ENCODE measurements at regions not wholly inside any gene's neighbourhood (a gene's known extent, or its start where the extent isn't known, plus 50 kb on each side); places are given as distances from the start of the nearest gene placed in this dataset.

- intact Hi-C loops (cut with micrococcal nuclease): no loop called here
- no peak overlapping the region for H3K27ac ChIP-seq (ENCODE audit: low read length)
- no peaks in the 10 kb centered on the region for H3K36me3 Mint-ChIP-seq
- no peaks in the 10 kb centered on the region for H3K27me3 Mint-ChIP-seq (ENCODE audit: low read depth in 2 of 2)
- H3K4me1 ChIP-seq (ENCODE audit: control insufficient read depth, insufficient read depth, low read length): no peaks in the 10 kb centered on the region
- 89% methylated on average over 3 of the region's 3 CpGs for whole genome bisulfite sequencing (ENCODE audit: insufficient coverage)
- ATAC-seq: no peak
- H3K4me1 Mint-ChIP-seq: no peaks in the 10 kb centered on the region
- peaks cover 2% of the 10 kb centered on the region for H3K27me3 ChIP-seq (ENCODE audit: control insufficient read depth, insufficient read depth, low read length)
- no peaks in the 10 kb centered on the region for H3K9me3 Mint-ChIP-seq
- no peak overlapping the region for H3K4me3 ChIP-seq (ENCODE audit: low read length)
- DNase-seq: no peak
- no peak overlapping the region for H3K27ac Mint-ChIP-seq
- no peak overlapping the region for H3K4me3 Mint-ChIP-seq
- H3K36me3 ChIP-seq (ENCODE audit: control insufficient read depth, insufficient read depth, low read length): no peaks in the 10 kb centered on the region
- H3K9me3 ChIP-seq (ENCODE audit: control insufficient read depth, insufficient read depth, low read length): no peaks in the 10 kb centered on the region
- TF ChIP-seq CTCF (IDR thresholded peaks at IDR 0.05): no peak
These were observed 133.5 kb upstream of the UBE2E3 start for GRCh38 chr2:180846756-180847472.

GRCh38 chr2:180842461-180842860 is 137.9 kb upstream of the UBE2E3 start:
- Mint-ChIP-seq H3K4me3 (no peak overlapping the region), H3K36me3 (no peaks in the 10 kb centered on the region), H3K4me1 (no peaks in the 10 kb centered on the region), H3K27ac (no peak overlapping the region), H3K27me3 (ENCODE audit: low read depth in 2 of 2) (peaks cover 0 to 4% of the 10 kb centered on the region in 2 donors), H3K9me3 (peaks cover 4% of the 10 kb centered on the region in 2 donors)
- 75% methylated on average over 3 of the region's 3 CpGs for WGBS (ENCODE audit: insufficient coverage)
- intact Hi-C loops (cut with micrococcal nuclease): no loop called here
- Histone ChIP-seq H3K36me3 (ENCODE audit: control insufficient read depth, insufficient read depth, low read length) (no peaks in the 10 kb centered on the region), H3K4me1 (ENCODE audit: control insufficient read depth, insufficient read depth, low read length) (no peaks in the 10 kb centered on the region), H3K27me3 (ENCODE audit: control insufficient read depth, insufficient read depth, low read length) (no peaks in the 10 kb centered on the region), H3K4me3 (ENCODE audit: low read length) (no peak overlapping the region), H3K9me3 (ENCODE audit: control insufficient read depth, insufficient read depth, low read length) (no peaks in the 10 kb centered on the region), H3K27ac (ENCODE audit: low read length) (no peak overlapping the region)
- TF ChIP-seq CTCF (IDR thresholded peaks at IDR 0.05): no peak
- ATAC-seq (no peak), DNase-seq (no peak)

- Mint-ChIP-seq H3K27ac (no peak overlapping the region), H3K4me1 (no peaks in the 10 kb centered on the region), H3K4me3 (no peak overlapping the region), H3K36me3 (no peaks in the 10 kb centered on the region), H3K9me3 (peaks cover 4% of the 10 kb centered on the region in 2 donors), H3K27me3 (ENCODE audit: low read depth in 2 of 2) (peaks cover 0 to 4% of the 10 kb centered on the region in 2 donors)
- H3K4me1 ChIP-seq (ENCODE audit: control insufficient read depth, insufficient read depth, low read length): no peaks in the 10 kb centered on the region
- no peak for TF ChIP-seq CTCF (IDR thresholded peaks at IDR 0.05)
- no peak overlapping the region for H3K4me3 ChIP-seq (ENCODE audit: low read length)
- no peaks in the 10 kb centered on the region for H3K9me3 ChIP-seq (ENCODE audit: control insufficient read depth, insufficient read depth, low read length)
- ATAC-seq (no peak), DNase-seq (no peak)
- no peak overlapping the region for H3K27ac ChIP-seq (ENCODE audit: low read length)
- WGBS (ENCODE audit: insufficient coverage): 94% methylated on average over 9 of the region's 9 CpGs
- no peaks in the 10 kb centered on the region for H3K27me3 ChIP-seq (ENCODE audit: control insufficient read depth, insufficient read depth, low read length)
- intact Hi-C loops (cut with micrococcal nuclease): no loop called here
- no peaks in the 10 kb centered on the region for H3K36me3 ChIP-seq (ENCODE audit: control insufficient read depth, insufficient read depth, low read length)
These were observed 139.8 kb upstream of the UBE2E3 start for GRCh38 chr2:180840641-180841040.

DNA sequence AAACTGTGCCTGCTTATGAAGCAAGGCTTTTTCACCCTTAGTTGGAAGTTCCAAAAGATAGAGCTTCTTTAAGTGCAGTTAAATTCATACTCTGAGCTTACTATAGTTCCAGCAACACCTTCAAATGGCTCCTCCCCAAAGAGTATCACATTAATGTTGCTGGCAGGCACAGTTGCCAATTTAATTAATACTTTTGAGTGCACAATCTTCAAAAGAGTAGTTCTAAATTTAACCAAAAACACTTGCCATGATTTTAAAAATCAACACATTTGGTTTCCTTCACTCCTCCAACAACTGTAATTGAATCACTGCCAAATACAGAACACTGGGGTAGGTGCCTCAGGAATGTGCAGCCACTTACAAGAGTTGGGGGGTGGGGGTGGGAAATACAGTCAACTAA is 150.6 kb upstream of the UBE2E3 start:
- peaks cover 0 to 3% of the 10 kb centered on the region in 2 donors for H3K27me3 Mint-ChIP-seq (ENCODE audit: low read depth in 2 of 2)
- Histone ChIP-seq H3K9me3 (ENCODE audit: control insufficient read depth, insufficient read depth, low read length) (no peaks in the 10 kb centered on the region), H3K4me3 (ENCODE audit: low read length) (no peak overlapping the region), H3K27ac (ENCODE audit: low read length) (no peak overlapping the region), H3K4me1 (ENCODE audit: control insufficient read depth, insufficient read depth, low read length) (no peaks in the 10 kb centered on the region), H3K27me3 (ENCODE audit: control insufficient read depth, insufficient read depth, low read length) (no peaks in the 10 kb centered on the region), H3K36me3 (ENCODE audit: control insufficient read depth, insufficient read depth, low read length) (no peaks in the 10 kb centered on the region)
- H3K36me3 Mint-ChIP-seq: no peaks in the 10 kb centered on the region
- H3K9me3 Mint-ChIP-seq: peaks cover 0 to 7% of the 10 kb centered on the region in 2 donors
- no peak for ATAC-seq
- no peak overlapping the region for H3K4me3 Mint-ChIP-seq
- no peaks in the 10 kb centered on the region for H3K4me1 Mint-ChIP-seq
- DNase-seq: no peak
- TF ChIP-seq CTCF (IDR thresholded peaks at IDR 0.05): no peak
- no peak overlapping the region for H3K27ac Mint-ChIP-seq
- intact Hi-C loops (cut with micrococcal nuclease): no loop called here

Measured in natural killer cell (primary cell).